KG1 (cell line): ENCODE measurements at regions not wholly inside any gene's neighbourhood (a gene's known extent, or its start where the extent isn't known, plus 50 kb on each side); places are given as distances from the start of the nearest gene placed in this dataset.

Experiments
- DNase-seq: peaks from one replicate; lab custom pipeline; 2025; lab: John Stamatoyannopoulos, UW

DNA sequence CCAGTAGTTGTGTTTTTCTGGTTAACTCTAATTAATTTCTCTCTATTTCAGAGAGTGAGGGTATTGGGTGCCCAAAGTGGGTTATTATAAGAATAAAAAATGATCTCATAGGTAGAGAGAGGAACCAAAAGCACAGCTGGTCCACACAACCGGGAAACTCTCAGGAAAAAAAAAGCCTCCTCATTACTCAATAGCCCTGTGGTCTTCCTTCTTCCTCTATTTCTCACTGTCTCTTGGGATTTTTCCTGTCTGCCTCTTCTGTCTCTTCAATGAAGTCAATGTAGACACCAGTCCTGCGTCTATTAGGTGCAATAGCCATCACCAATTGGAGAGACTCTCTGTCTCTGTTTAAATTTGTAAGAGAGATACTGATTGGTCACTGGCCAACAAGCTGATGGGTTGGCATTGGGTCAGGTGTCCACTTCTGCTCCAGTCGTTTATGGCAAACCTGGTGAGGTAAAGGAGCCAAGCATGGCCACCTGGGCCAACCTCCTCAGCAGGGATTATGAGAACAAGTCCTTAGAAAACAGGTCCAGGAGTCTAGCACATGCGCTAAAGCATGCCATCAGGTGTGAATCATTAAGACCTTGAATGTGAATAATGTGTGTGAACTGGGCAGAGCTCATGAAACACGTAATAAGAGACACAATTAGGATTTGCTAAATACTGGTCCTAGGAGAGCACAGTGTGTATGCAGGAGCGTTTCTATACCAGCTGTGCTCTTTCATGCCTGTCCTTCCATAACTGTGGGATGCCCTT is 443.0 kb upstream of the RUNX1 start:
- no peak for DNase-seq

DNA sequence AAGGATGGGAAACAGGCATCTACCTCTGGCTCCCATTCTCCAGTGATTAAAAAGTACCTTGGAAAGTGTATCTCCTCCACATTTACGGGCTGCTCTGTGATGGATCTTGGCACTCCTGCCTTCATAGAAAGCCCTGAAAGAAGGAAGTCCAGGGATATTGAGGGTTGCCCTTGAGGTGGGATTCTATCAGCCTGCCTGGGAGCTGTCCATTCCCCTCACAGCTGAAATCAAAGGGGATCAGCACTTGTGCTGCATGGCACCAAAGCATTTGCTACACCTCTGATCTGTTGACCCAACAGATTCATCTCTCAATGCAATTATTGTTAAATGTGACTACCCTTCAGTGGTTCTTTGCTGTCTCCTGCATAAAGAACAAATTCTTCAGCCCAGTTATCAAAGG is 442.0 kb upstream of the RUNX1 start:
- DNase-seq, result no peak

DNA sequence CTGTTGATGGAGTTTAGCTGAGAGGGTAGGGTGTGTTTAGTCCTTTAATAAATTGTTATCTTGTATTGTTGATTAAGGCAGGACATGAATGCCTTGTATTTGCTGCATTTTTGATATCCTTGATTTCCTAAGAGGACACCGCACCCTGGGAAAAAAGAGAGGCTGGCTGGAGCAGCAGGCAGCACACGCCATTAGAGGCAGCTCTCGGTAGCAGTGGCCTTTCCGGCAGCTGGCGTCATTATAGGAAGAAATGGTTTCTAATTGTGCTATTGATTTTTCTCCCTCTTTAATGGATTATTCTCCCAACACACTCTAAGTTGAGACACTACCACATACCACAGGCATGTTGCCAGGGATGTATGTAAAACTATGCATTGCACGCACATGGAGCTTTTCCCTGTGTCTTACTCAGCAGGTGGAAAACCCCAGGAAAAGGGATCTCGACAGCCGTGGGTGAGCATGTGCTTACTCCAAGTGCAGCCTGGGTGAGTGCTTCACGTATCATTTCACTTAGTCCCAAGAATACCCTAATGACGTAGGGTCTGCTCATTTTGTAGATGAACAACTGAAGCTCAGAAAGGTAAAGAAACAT is 440.4 kb upstream of the RUNX1 start:
- no peak for DNase-seq

DNA sequence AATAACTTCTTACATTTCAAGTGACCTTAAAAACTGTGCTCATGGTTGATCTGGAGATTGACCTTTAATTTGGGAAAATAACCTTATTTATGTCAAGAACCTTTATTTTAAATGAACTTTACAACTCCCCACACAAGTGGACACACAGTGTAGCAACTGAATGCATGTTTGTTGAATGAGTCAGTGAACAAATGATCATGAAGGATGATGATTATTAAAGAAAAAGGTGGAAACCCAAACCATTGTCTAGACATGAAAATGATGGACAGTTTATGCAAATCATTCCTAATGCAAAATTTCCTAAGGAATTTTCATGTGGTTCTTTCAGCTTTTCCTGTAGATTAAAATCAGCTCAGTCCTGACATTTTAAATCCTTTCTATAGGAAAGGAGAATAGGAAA is 439.8 kb upstream of the RUNX1 start:
- DNase-seq, result no peak

DNA sequence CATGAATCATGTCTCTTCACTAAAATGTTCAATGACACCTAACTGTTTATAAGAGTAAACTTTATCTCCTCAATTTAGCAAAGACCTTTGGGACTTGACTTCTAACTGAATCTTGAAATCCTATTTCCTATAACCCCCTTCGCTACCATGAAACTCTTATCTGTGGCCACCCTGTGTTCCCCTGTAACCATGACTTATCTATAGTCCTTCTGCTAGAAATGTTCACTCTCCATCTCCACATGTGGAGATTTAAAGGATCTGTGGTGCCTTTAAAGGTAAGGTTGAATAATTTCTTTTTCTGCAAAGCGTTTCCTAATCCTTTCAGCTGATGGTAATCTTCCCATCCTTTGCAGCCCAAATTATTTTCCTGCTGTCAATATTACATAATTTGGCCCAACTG is 436.3 kb upstream of the RUNX1 start:
- no peak for DNase-seq

DNA sequence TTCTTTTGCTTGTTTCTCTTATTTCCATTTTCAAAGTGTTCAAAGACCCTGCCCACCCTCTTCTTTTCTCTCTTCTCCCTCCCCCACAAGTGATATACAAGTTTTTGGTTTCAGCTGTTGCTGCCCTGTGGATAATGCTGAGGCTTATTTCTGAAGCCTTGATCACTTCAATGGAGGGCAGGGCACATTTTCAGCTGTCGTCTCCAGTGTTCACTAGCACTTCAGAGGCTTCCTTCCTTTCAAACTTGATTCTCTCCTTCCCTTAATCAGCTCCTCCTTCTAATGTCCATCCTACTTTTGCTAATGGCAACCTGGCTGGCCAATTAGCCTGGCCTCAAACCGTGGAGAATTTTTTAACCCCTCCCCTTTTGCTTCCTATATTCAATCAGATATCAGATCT is 435.7 kb upstream of the RUNX1 start:
- DNase-seq, result no peak

DNA sequence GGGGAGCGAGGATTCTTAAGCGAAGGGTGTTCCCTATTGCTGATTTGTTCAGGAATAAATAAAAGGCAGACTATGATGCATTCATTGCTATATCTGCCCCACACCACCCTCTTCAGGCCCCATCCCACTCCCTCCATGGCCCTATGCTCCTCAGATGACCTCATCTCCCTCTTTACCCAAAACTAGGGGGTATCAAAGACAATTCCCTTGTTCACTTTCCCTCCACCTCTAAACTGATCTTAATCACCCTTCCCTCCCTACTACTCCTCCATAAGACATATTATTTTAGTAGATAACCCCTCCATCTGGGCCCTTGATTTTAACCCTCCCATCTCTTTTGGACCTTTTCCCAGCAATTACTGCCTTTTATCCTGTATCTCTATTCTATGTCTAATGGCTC is 434.9 kb upstream of the RUNX1 start:
- no peak for DNase-seq

DNA sequence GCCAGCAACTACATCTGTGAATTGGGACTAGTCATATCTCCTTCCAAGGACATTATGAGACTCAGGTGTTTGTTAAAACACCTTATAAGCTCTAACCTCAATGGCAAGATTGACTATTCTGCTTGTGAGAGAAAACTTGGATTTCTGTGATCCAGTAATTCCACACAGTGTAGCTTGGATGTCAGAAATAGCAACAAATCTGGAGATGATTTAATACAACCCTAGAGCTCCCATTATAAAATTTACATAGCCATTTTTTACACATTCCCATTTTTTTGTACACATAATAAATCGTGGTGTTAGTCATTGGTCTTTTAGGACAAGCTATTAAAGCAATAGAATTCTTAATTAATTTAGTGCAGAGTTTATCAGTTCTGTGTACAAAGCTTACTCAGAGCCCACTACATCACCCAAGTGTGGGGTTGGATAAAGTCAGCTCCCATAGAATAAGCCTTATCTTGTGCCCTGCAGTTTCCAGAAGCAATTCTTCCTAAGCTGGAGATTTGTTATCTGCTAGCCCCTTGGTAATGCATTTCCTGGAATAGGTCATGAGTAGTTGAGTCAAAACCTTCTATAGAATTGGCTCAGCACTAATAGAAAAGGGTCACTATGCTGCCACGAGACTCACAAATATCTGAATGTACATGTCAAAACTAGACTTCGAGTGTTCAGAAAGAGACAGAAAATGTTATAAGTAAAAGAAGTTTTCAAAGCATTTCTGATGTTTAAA is 434.0 kb upstream of the RUNX1 start:
- DNase-seq, result no peak

DNA sequence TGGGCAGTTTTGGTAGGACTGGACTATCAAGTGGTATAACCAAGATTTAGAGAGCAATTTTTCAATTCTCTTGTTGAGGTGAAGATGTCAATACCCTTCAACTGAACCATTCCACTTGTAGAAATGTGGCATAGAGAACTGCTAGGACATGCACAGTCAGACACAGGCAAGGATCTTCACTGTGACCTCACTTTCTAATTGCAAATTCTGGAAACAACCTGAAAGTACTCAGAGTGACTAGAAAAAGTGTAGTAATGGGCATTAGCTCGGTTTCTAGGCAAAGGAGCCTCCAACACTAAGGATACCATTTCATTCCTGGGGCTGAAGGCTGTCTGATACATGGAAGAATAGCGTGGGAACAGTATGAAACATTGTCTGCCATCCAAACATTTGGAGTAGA is 433.0 kb upstream of the RUNX1 start:
- no peak for DNase-seq

DNA sequence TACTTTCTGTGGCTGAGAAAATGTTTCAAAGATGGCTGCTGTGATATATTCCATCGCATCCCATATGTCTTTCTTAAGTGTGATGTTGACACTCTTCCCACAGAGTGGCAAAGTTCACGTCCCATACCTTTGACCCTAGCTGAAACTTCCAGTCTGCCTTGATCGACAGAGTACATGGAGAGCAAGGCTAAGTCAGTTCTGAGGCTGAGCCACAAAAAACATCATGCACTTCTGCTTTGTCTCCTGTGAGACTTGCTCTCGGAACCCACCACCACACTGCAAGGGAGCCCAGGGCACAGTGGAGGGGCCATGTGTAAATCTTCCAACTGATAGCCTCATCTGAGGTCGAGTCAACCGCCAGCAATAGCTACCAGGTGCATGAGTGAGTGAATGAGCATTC is 431.9 kb upstream of the RUNX1 start:
- no peak for DNase-seq

DNA sequence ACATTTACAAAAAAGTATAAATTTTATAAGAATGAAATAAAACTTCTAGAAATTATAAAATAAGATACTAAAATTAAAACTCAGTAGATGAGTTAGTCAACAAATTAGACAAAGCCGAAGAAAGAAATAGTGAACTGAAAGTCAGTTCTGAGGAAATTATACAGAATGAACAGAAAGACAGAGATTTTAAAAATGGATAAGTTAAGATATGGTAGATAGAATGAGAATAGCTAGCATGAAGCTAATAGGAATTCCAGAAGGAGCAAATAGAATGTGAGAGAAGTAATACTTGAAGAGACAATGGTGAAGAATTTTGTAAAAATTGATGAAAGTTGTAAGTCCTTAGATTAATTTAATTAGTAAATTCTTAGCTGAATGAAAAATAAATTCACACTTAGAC is 430.4 kb upstream of the RUNX1 start:
- no peak for DNase-seq

DNA sequence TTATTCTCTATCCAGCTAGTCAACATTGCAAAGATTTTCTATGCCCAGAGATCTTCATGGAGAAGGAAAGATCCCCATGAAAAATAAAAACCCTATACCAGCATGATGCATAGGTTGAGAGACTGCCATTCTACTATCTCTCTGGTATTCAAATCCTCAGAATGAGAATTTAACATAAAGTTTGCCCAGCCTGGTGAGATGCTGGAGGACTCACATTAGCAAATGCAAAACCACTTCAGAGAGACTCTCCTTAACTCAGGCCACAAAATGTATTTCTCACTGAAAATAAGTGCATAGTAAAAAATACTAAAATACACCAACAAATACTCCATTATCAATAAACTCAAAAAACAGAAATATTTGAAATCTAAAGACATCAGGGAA is 430.0 kb upstream of the RUNX1 start:
- DNase-seq, result no peak

DNA sequence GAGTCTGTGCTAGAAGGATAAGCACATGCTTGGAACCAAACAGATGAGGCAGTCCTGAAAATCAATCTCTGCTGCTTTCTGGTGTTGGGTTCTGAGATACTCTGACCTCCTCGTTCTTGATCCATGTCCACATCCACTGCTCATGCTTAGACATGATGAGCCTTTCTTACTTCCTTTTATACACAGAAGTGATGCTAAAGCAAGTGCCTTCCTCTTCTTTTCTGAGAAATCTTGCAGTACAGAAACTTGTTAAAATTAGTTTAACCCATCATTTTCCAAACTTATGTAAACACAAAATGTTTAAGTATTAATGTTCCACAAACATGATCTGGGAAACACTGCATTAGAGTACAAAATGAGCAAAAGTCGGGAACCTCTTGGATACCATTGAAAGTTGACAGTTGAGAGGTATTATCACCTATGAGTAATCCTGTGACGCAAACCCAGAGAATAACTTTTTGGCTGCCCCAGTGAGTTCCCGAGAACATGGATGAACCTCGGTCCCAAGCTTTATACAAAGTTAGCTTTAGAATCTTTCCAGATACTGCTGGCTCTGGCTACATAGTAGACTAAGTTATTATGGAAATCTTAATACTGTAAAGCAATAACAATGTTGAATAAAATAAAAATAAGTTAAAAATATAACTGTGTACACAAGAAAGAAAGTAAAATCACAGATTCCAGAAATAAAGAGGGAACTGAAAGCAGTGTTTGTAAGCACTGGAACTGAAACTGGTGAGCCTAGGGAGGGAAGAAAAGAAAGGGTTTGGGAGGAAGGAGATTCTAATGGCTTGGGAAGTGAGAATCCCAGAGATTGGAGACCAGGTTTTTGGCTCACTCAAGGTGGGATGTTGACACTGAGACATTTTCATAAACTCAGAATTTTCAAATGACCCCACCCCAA is 429.3 kb upstream of the RUNX1 start:
- DNase-seq, result peak; percentile 29

DNA sequence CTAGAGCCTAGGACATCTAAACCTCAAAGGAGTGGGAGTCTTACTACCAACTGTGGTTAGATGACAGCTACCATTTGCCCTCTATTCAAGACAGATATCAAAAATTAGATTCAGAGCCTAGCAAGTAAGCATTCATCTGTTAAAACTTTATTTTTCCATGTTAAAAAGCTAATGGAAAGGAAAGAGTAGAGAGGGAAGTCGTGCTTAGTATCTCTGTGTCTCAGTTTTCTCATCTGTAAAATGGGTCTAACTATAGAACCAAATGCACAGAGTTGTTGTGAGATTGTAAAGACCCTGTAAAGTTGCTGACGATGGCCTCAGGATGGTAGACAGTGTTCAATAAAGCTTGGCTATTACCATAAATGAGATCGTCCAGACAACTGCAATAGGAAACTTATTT is 428.5 kb upstream of the RUNX1 start:
- DNase-seq, result no peak

DNA sequence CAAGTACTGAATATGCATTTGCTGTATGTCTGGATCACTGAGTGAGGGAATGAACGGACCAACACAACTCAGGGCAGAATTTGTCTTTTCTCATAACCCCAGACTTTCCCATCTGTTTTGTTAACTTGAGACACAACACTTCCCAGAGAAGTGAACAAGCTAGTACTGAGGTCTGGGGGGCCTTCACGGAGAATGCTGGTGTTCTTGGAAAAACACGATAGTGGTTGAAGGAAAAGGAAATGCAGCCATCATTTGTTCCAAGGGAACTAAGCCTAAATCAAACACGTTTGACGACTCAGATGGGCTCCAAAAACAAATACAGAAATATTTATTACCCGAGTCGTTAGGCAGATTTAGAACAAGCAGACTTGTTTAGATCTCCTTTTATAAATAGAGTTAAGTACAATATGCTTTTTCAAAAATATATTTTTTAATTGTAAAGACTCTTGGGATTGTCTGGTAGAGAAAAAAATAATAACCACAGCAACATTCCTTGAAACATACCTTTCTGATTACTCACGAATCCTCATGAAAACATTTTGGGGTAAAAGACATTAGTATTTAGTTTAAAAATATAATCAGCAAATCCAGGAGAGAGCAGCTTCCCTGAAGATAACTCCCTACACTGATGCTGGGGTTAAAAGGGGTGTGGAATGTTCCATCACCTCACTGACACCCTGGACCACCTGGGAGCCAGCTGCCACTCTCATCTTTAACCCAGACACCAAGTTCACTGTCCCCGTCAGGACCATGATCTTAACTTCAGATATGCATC is 427.7 kb upstream of the RUNX1 start:
- DNase-seq, result peak; percentile 54

DNA sequence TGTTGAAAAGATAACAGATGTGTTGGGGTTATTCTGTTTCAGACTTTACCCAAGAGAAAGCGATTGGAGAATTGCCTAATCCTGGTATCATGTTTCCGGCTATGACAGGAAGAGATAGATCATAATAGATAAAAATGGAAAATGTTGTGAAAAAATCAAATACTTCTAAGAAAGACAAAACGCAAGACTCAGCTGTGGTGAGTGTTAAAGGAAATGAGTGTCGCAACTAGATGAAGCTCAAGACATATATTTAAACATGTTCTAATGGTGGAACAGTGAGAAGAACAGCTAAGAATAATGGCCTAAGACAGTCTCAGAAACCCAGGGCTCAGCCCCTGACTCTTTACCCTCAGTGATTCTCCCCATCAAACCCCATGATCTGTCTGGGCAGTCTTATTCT is 426.7 kb upstream of the RUNX1 start:
- peak; percentile 64 for DNase-seq

DNA sequence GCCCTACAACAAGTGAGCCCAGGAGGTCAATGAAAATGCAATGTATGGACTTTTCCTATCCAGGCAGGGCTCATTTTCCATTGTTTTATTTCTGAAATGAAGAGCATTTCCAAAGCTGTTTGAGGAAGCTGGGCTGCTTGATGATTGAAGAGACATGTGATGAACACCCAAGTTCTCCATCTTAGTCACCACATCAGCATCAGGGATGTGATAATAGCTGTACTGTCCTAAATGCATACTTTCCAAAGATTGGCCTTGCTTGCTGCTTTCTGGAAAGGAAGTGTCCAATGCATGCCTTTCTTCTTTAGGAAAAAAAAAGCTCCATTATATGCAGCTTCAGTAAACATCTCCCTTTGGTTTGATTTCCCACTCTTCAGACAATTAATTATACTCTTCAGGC is 425.9 kb upstream of the RUNX1 start:
- DNase-seq, result no peak

DNA sequence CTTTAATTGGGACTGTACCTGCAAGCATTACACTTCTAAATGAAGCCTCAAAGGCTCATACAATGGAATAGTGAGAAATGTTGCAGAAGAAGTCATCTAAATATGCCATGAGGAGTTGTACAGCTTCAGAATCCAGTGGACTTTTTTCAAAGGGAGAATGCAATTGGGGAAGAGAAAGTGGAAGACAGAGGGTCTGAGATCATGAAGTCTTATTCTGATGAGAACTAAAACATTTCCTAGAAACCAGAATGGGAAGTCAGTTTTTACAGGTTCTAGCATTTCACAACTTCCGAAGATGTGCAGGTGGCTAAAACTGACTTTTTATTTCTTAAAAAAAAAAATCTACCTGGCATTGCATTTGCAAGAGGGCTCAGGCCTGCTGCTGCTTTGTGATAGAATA is 424.4 kb upstream of the RUNX1 start:
- DNase-seq, result peak; percentile 7

DNA sequence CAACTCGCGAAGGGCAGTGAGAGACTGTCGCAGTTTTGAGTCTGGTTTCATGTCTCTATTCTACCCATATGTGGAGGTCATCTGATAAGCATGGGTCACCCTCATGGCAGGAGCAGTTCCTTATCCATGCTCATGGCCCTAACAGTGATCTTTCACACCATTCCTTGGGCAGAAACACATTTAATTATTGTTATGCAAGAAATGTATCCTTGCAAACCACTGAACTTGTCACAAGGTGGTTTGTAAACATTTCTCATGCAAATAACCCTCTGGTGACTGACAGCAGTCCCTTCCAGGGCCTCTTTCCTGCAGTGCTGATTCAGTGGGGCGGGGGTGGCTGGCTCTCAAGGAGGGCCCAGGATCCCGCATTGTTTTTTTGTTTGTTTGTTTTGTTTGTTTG is 421.4 kb upstream of the RUNX1 start:
- DNase-seq, result no peak

DNA sequence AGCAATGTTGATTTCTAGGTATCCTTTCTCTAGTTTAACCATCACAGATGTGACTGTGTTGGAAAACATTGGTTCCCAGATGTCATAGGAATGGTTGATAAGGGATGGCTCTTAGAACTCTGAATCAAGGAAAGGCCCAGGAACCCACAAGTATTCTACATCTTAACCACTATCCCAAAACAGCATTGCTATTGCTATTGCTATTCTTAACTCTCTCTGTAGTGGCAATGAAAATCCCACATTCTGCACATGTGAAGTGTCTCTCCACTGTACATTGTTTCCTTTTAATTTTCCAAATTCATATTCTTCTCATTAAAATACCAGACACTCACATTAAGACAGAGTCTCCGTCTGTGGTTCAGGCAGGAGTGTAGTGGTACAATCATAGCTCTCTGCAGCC is 420.4 kb upstream of the RUNX1 start:
- no peak for DNase-seq

DNA sequence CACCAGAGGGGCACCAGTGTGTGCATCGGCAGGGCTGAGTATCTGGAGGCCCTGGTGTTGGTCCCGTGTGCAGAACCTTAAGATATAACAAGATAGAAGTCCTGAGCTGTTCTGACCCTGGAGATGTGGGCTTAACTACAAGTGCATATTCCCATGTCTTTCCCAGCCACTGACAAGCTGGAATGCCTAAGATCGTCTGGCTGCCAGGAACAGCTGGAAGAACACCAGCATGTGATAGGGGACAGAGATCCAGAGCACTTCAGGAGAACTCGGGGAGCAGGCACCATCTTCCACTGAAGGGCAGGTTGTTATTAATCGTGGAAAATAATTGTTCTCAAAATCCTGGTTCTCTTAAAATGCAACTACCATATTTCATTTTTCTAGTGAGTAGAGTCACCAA is 419.9 kb upstream of the RUNX1 start:
- DNase-seq, result no peak

DNA sequence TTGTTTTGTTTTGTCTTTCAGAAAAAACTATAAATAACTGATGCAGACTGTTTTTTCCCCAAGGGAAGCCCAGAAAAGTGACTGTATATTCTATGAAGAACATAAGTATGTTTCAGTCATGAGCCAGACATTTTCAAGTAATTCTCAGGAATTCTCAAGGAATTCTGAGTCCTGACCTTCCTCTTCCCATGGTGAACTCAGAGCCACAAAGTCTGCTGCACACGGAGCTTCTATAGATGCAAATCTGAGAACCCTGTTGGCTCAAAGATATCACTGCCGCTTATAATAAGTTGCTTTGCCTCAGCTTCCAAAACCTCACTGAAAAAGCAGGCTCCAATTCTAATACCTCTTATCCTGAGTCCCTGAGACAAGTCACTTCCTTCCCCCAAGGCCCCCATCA is 418.5 kb upstream of the RUNX1 start:
- DNase-seq, result no peak
